H9 (cell line): ENCODE measurements at regions not wholly inside any gene's neighbourhood (a gene's known extent, or its start where the extent isn't known, plus 50 kb on each side); places are given as distances from the start of the nearest gene placed in this dataset.

Experiments
- DNase-seq: peaks from one replicate; pipeline ENCODE4 v3.0.0-alpha.2; 2017
- H2AFZ ChIP-seq: one replicate; pipeline ENCODE4 v1.6.1; 2013; ENCODE audit warnings: mild to moderate bottlenecking, low read length, control low read depth, moderate library complexity
- H2AK5ac ChIP-seq: 2 replicates; pipeline ENCODE4 v1.6.1; 2013; ENCODE audit warnings: low read length, control low read depth, mixed read lengths; ENCODE audit not compliant: insufficient read length
- H2BK120ac ChIP-seq: one replicate; pipeline ENCODE4 v1.6.1; 2013; ENCODE audit warnings: low read depth, mild to moderate bottlenecking, low read length, control low read depth, inconsistent platforms; ENCODE audit not compliant: poor library complexity, severe bottlenecking
- H2BK12ac ChIP-seq: 2 replicates; pipeline ENCODE4 v1.6.1; 2013; ENCODE audit warnings: low read length, control low read depth, mixed read lengths, low read depth; ENCODE audit not compliant: insufficient read length
- H2BK15ac ChIP-seq: 2 replicates; pipeline ENCODE4 v1.6.1; 2013; ENCODE audit warnings: low read depth, low read length, control low read depth
- H2BK20ac ChIP-seq: one replicate; pipeline ENCODE4 v1.6.1; 2013; ENCODE audit warnings: low read depth, mild to moderate bottlenecking, low read length, control low read depth, inconsistent platforms; ENCODE audit not compliant: poor library complexity, severe bottlenecking
- H2BK5ac ChIP-seq: 2 replicates; pipeline ENCODE4 v1.6.1; 2013; ENCODE audit warnings: low read length, control low read depth, mixed read lengths; ENCODE audit not compliant: insufficient read length
- H3K14ac ChIP-seq: 2 replicates; pipeline ENCODE4 v1.6.1; 2013; ENCODE audit warnings: low read length, control low read depth; ENCODE audit not compliant: insufficient read depth
- H3K18ac ChIP-seq: 2 replicates; pipeline ENCODE4 v1.6.1; 2013; ENCODE audit warnings: low read depth, mild to moderate bottlenecking, mixed read lengths, low read length, control low read depth; ENCODE audit not compliant: insufficient read length
- H3K23ac ChIP-seq: 2 replicates; pipeline ENCODE4 v1.6.1; 2013; ENCODE audit warnings: low read length, control low read depth, mixed read lengths, low read depth; ENCODE audit not compliant: insufficient read length
- H3K23me2 ChIP-seq: 2 replicates; pipeline ENCODE4 v1.6.1; 2013; ENCODE audit warnings: low read depth, mild to moderate bottlenecking, mixed read lengths, low read length, control low read depth; ENCODE audit not compliant: insufficient read length, poor library complexity, severe bottlenecking
- H3K27ac ChIP-seq: 2 replicates; pipeline ENCODE4 v1.5.1; 2013; ENCODE audit warnings: low read length, control low read depth, mixed read lengths, low read depth; ENCODE audit not compliant: insufficient read length
- H3K27me3 ChIP-seq: 2 replicates; pipeline ENCODE4 v1.6.1; 2013; ENCODE audit warnings: low read length, control low read depth, inconsistent platforms; ENCODE audit not compliant: insufficient read depth
- H3K4ac ChIP-seq: 2 replicates; pipeline ENCODE4 v1.6.1; 2013; ENCODE audit warnings: low read depth, mild to moderate bottlenecking, control low read depth, inconsistent platforms, low read length, moderate library complexity
- H3K4me1 ChIP-seq: 2 replicates; pipeline ENCODE4 v1.6.1; 2013; ENCODE audit warnings: low read length, control low read depth, inconsistent platforms; ENCODE audit not compliant: insufficient read depth
- H3K4me2 ChIP-seq: 2 replicates; pipeline ENCODE4 v1.6.1; 2013; ENCODE audit warnings: low read length, control low read depth, mixed read lengths; ENCODE audit not compliant: insufficient read length, insufficient read depth
- H3K56ac ChIP-seq: 2 replicates; pipeline ENCODE4 v1.6.1; 2013; ENCODE audit warnings: low read depth, mild to moderate bottlenecking, mixed read lengths, low read length, control low read depth; ENCODE audit not compliant: insufficient read length
- H3K79me1 ChIP-seq: 2 replicates; pipeline ENCODE4 v1.6.1; 2013; ENCODE audit warnings: low read depth, mild to moderate bottlenecking, moderate library complexity, low read length, control low read depth, inconsistent platforms; ENCODE audit not compliant: insufficient read depth, poor library complexity, severe bottlenecking
- H3K79me2 ChIP-seq: 2 replicates; pipeline ENCODE4 v1.6.1; 2013; ENCODE audit warnings: low read length, control low read depth, inconsistent platforms; ENCODE audit not compliant: insufficient read depth
- H3K9ac ChIP-seq: 2 replicates; pipeline ENCODE4 v1.6.1; 2013; ENCODE audit warnings: low read length, control low read depth, mixed read lengths; ENCODE audit not compliant: insufficient read length; ENCODE audit errors: extremely low read depth
- H3K9me3 ChIP-seq: one replicate; pipeline ENCODE4 v1.6.1; 2013; ENCODE audit warnings: low read depth, low read length, inconsistent platforms; ENCODE audit not compliant: control insufficient read depth
- H3T11ph ChIP-seq: one replicate; pipeline ENCODE4 v1.6.1; 2013; ENCODE audit warnings: mild to moderate bottlenecking, low read length, control low read depth, inconsistent platforms
- H4K20me1 ChIP-seq: one replicate; pipeline ENCODE4 v1.6.1; 2013; ENCODE audit not compliant: control insufficient read depth, insufficient read length, insufficient read depth
- H4K5ac ChIP-seq: 2 replicates; pipeline ENCODE4 v1.6.1; 2013; ENCODE audit warnings: low read depth, mild to moderate bottlenecking, mixed read lengths, low read length, control low read depth; ENCODE audit not compliant: insufficient read length
- H4K8ac ChIP-seq: replicated peaks from 2 replicates; pipeline ENCODE4 v1.6.1; 2013; ENCODE audit warnings: low read length, control low read depth, mixed read lengths, low read depth; ENCODE audit not compliant: insufficient read length
- H4K91ac ChIP-seq: 2 replicates; pipeline ENCODE4 v1.6.1; 2013; ENCODE audit warnings: low read depth, mild to moderate bottlenecking, moderate library complexity, mixed read lengths, low read length, control low read depth; ENCODE audit not compliant: insufficient read length
- H3K27ac Mint-ChIP-seq, 3 experiments: 2 replicates in 2 of 3; 3 replicates in 1 of 3; pipeline ENCODE4 v1.8.0; 2020 to 2021; ENCODE audit warnings: mixed read lengths in 3 of 3, mild to moderate bottlenecking in 1 of 3, moderate library complexity in 1 of 3
- H3K27me3 Mint-ChIP-seq: 2 replicates; pipeline ENCODE4 v1.8.0; 2021; ENCODE audit warnings: low read depth, mild to moderate bottlenecking, moderate library complexity, mixed read lengths
- H3K36me3 Mint-ChIP-seq, 3 experiments: 2 replicates in 2 of 3; 3 replicates in 1 of 3; pipeline ENCODE4 v1.8.0; 2020 to 2021; ENCODE audit warnings: low read depth in 3 of 3, mixed read lengths in 3 of 3; ENCODE audit not compliant: insufficient read depth in 1 of 3
- H3K4me1 Mint-ChIP-seq, 2 experiments: 2 replicates each; pipeline ENCODE4 v1.8.0; 2020; ENCODE audit warnings: mixed read lengths in 2 of 2
- H3K4me3 Mint-ChIP-seq, 2 experiments: 2 replicates in 1 of 2; 3 replicates in 1 of 2; pipeline ENCODE4 v1.8.0; 2020 to 2021; ENCODE audit warnings: mild to moderate bottlenecking in 2 of 2, mixed read lengths in 2 of 2, moderate library complexity in 1 of 2
- H3K9me3 Mint-ChIP-seq, 2 experiments: 2 replicates in 1 of 2; 3 replicates in 1 of 2; pipeline ENCODE4 v1.8.0; 2020; ENCODE audit warnings: mild to moderate bottlenecking in 2 of 2, mixed read lengths in 2 of 2, moderate library complexity in 1 of 2
- CTCF ChIP-seq: fragments of 200-600 bp; sonication (generic); conservative IDR thresholded peaks from 3 replicates; pipeline ENCODE4 v1.8.0; 2021; ENCODE audit warnings: antibody characterized with exemption, mild to moderate bottlenecking
- WGBS: extraction: QIAGEN DNeasy Blood & Tissue Kit; methylation state at CpG from one replicate; pipeline ENCODE4 v1.1.7; 2013; ENCODE audit warnings: missing lambda C conversion rate, low lambda C conversion rate, mixed read lengths; ENCODE audit not compliant: insufficient read length; ENCODE audit errors: extremely low coverage; 5-methylcytosine and 5-hydroxymethylcytosine counted together

GRCh38 chr13:106183410-106184065, 351.9 kb downstream of the EFNB2 start:
- Histone ChIP-seq H3T11ph (no peak overlapping the region), H4K20me1 (no peaks in the 10 kb centered on the region), H4K91ac (no peak overlapping the region), H3K23me2 (no peaks in the 10 kb centered on the region), H3K14ac (no peak overlapping the region), H2BK12ac (no peak overlapping the region), H2BK120ac (no peak overlapping the region), H4K8ac (no peak overlapping the region), H2BK5ac (no peak overlapping the region), H2AK5ac (no peak overlapping the region), H3K27me3 (no peaks in the 10 kb centered on the region), H4K5ac (no peak overlapping the region), H3K9me3 (no peaks in the 10 kb centered on the region), H3K79me2 (no peaks in the 10 kb centered on the region), H3K23ac (no peak overlapping the region), H3K4me2 (no peak overlapping the region), H3K4ac (no peak overlapping the region), H3K9ac (no peak overlapping the region), H3K56ac (no peak overlapping the region), H2BK15ac (no peak overlapping the region), H2BK20ac (no peak overlapping the region), H2AFZ (no peak overlapping the region), H3K79me1 (no peaks in the 10 kb centered on the region), H3K27ac (no peak overlapping the region), H3K4me1 (no peaks in the 10 kb centered on the region), H3K18ac (no peak overlapping the region)
- H3K36me3 Mint-ChIP-seq: peaks cover 0 to 2% (median 2%) of the 10 kb centered on the region in 3 experiments; a peak in 4 of 7 replicates
- DNase-seq: no peak
- no peaks in the 10 kb centered on the region for H3K9me3 Mint-ChIP-seq
- H3K27me3 Mint-ChIP-seq: no peaks in the 10 kb centered on the region
- no peak overlapping the region for H3K4me3 Mint-ChIP-seq
- H3K4me1 Mint-ChIP-seq: peaks cover 0 to 3% of the 10 kb centered on the region in 2 experiments; a peak in 2 of 4 replicates
- WGBS: no CpG with 5 or more reads among the region's 16 CpGs
- H3K27ac Mint-ChIP-seq: no peak overlapping the region
- TF ChIP-seq CTCF: no peak
